ENCODE measurements at regions not wholly inside any gene's neighbourhood (a gene's known extent, or its start where the extent isn't known, plus 50 kb on each side); places are given as distances from the start of the nearest gene placed in this dataset.

- H3K4me1 ChIP-seq: no peaks in the 10 kb centered on the region
- intact Hi-C loops (cut with DNase I): no loop called here
- no peaks in the 10 kb centered on the region for H3K27me3 ChIP-seq
- 52% methylated on average over 4 of the region's 4 CpGs for WGBS (ENCODE audit: insufficient coverage, low coverage, low lambda C conversion rate, missing lambda C conversion rate)
- TF ChIP-seq POLR2A (IDR thresholded peaks at IDR 0.05) (no peak), CTCF (IDR thresholded peaks at IDR 0.05) (no peak)
- no peak overlapping the region for H3K4me3 ChIP-seq
- ATAC-seq (no peak), DNase-seq (no peak)
- no peaks in the 10 kb centered on the region for H3K36me3 ChIP-seq
- H3K9me3 ChIP-seq: no peaks in the 10 kb centered on the region
- H3K27ac ChIP-seq: no peak overlapping the region
Measured at GRCh38 chr14:85947461-85948139, 417.7 kb downstream of the FLRT2 start.

- intact Hi-C loops (cut with DNase I): no loop called here
- Histone ChIP-seq H3K27me3 (no peaks in the 10 kb centered on the region), H3K9me3 (no peaks in the 10 kb centered on the region), H3K4me1 (no peaks in the 10 kb centered on the region), H3K27ac (no peak overlapping the region), H3K4me3 (no peak overlapping the region), H3K36me3 (no peaks in the 10 kb centered on the region)
- 74% methylated on average over 1 of the region's 1 CpG for WGBS (ENCODE audit: insufficient coverage, low coverage, low lambda C conversion rate, missing lambda C conversion rate)
- no peak for TF ChIP-seq POLR2A (IDR thresholded peaks at IDR 0.05)
- no peak for TF ChIP-seq CTCF (IDR thresholded peaks at IDR 0.05)
- ATAC-seq: peak in 1 of 4 donors; percentile 45
- no peak for DNase-seq
Measured at GRCh38 chr14:85943192-85943591, 413.2 kb downstream of the FLRT2 start.

- TF ChIP-seq POLR2A (IDR thresholded peaks at IDR 0.05) (no peak), CTCF (IDR thresholded peaks at IDR 0.05) (no peak)
- DNase-seq: no peak
- ATAC-seq: peak; percentile 31 to 55 (median 42)
- WGBS (ENCODE audit: insufficient coverage, low coverage, low lambda C conversion rate, missing lambda C conversion rate): 18% methylated on average over 3 of the region's 3 CpGs
- Histone ChIP-seq H3K4me3 (peak overlapping the region; percentile 46 to 54 (median 52)), H3K27ac (peak overlapping the region; percentile 28 to 58 (median 31)), H3K27me3 (no peaks in the 10 kb centered on the region), H3K36me3 (no peaks in the 10 kb centered on the region), H3K4me1 (no peaks in the 10 kb centered on the region), H3K9me3 (no peaks in the 10 kb centered on the region)
- intact Hi-C loops (cut with DNase I): no loop called here
Measured at GRCh38 chr14:85934886-85935254, 404.9 kb downstream of the FLRT2 start.

DNA sequence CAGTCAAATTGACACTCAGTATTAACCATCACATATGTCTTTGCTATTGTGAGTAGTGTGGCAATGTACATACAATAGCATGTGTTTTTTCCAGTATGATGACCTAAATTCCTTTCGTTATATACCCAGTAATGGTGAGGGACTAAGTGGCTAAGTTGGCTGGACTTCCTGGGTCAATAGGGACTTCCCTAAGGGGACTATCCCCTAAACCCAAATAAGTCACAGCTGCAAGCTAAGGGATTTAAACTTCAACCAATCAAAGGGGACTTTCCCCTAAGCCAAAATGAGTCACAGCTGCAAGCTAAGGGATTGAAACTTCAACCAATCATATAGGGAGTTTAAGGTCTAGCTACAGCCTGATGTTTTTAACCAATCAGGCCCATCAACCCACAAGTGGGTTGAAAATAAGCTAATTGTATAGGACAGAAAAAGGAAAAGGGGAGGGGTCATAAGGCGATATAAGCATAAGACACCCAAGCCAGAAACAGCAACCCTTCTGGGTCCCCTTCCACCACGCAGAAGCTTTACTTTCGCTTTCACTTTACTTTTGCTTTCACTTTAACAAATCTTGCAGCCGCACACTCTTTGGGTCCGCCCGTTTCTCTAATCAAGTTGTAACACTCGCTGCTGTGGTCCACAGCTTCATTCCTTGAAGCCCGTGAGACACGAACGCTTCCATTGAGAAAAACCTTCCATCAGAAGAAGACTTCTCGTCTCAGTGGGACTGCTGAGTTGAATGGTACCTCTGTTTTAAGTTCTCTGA, 404.4 kb downstream of the FLRT2 start:
- Histone ChIP-seq H3K4me3 (peak overlapping the region; percentile 46 to 54 (median 52)), H3K9me3 (no peaks in the 10 kb centered on the region), H3K27me3 (no peaks in the 10 kb centered on the region), H3K27ac (peak overlapping the region; percentile 28 to 58 (median 31)), H3K36me3 (no peaks in the 10 kb centered on the region), H3K4me1 (no peaks in the 10 kb centered on the region)
- 15% methylated on average over 12 of the region's 12 CpGs for whole genome bisulfite sequencing (ENCODE audit: insufficient coverage, low coverage, low lambda C conversion rate, missing lambda C conversion rate)
- no peak for TF ChIP-seq POLR2A (IDR thresholded peaks at IDR 0.05)
- no peak for TF ChIP-seq CTCF (IDR thresholded peaks at IDR 0.05)
- peak in 2 of 3 donors; percentile 27 to 60 for DNase-seq
- intact Hi-C loops (cut with DNase I): no loop called here
- ATAC-seq: peak; percentile 95 to 98 (median 98)

Data from right lobe of liver (tissue), 6 donors.